Neural crest cell (in vitro differentiated cells): ENCODE measurements at regions not wholly inside any gene's neighbourhood (a gene's known extent, or its start where the extent isn't known, plus 50 kb on each side); places are given as distances from the start of the nearest gene placed in this dataset.

ENCODE experiments used
- DNase-seq: peaks from one replicate; pipeline ENCODE4 v3.0.0; 2021; ENCODE audit warnings: low read depth, mixed read lengths, low spot score
- H3K27ac Mint-ChIP-seq: one replicate; pipeline ENCODE4 v1.8.0; 2021; ENCODE audit warnings: mild to moderate bottlenecking, mixed read lengths; ENCODE audit not compliant: unreplicated experiment
- H3K27me3 Mint-ChIP-seq: 2 replicates; pipeline ENCODE4 v1.8.0; 2021; ENCODE audit warnings: low read depth, mild to moderate bottlenecking, mixed read lengths
- H3K36me3 Mint-ChIP-seq: 2 replicates; pipeline ENCODE4 v1.8.0; 2021; ENCODE audit warnings: low read depth, mild to moderate bottlenecking, mixed read lengths
- H3K4me1 Mint-ChIP-seq: 2 replicates; pipeline ENCODE4 v1.8.0; 2021; ENCODE audit warnings: mixed read lengths
- H3K4me3 Mint-ChIP-seq: one replicate; pipeline ENCODE4 v1.8.0; 2021; ENCODE audit warnings: mild to moderate bottlenecking, mixed read lengths
- H3K9me3 Mint-ChIP-seq: 2 replicates; pipeline ENCODE4 v1.8.0; 2021; ENCODE audit warnings: mixed read lengths
- CTCF ChIP-seq: fragments of 200-600 bp; sonication (generic); conservative IDR thresholded peaks from 2 replicates; pipeline ENCODE4 v1.5.0; 2021; ENCODE audit warnings: antibody characterized with exemption, mild to moderate bottlenecking

GRCh38 chr12:69091442-69092017, 147.8 kb upstream of the CPSF6 start:
- H3K36me3 Mint-ChIP-seq, result no peaks in the 10 kb centered on the region
- peaks cover 13% of the 10 kb centered on the region for H3K27me3 Mint-ChIP-seq
- peaks cover 5% of the 10 kb centered on the region for H3K4me1 Mint-ChIP-seq
- H3K27ac Mint-ChIP-seq, result no peak overlapping the region
- no peaks in the 10 kb centered on the region for H3K9me3 Mint-ChIP-seq
- DNase-seq, result no peak
- H3K4me3 Mint-ChIP-seq, result no peak overlapping the region
- no peak for TF ChIP-seq CTCF

GRCh38 chr12:69092137-69092536, 147.2 kb upstream of the CPSF6 start:
- no peaks in the 10 kb centered on the region for H3K9me3 Mint-ChIP-seq
- H3K4me1 Mint-ChIP-seq, result peaks cover 5% of the 10 kb centered on the region
- H3K36me3 Mint-ChIP-seq, result no peaks in the 10 kb centered on the region
- DNase-seq, result no peak
- H3K27me3 Mint-ChIP-seq, result peaks cover 13% of the 10 kb centered on the region
- no peak overlapping the region for H3K27ac Mint-ChIP-seq
- no peak overlapping the region for H3K4me3 Mint-ChIP-seq
- no peak for TF ChIP-seq CTCF

DNA sequence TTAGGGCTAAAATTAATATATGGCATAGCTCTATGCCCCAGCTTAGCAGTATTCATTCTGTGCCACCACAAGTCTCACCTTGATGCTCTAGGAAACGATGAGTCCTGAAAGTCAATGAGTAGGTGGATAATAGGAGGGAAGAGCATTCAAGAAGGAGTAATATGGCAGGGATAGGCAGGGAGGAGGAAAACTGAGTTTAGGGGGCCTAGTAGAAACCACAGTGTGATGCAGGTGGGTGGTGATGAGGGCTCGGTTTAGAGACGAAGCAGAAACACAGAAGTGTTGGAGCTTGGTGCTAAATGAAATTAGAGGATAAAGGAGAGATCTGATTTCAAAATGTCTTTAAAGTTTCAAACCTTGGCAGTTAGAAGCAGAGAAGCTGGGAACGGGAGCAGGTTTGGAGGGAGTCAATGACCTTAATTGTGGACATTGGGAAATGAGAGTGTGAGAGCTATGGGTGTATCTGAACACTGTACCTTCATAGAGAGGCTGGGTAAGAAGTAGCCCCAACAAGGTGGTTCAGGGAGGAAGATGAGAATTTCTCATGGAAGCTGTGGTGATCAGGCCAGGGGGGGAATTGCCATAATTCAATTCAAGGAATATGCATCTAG, 144.7 kb upstream of the CPSF6 start:
- no peak overlapping the region for H3K4me3 Mint-ChIP-seq
- peaks cover 13% of the 10 kb centered on the region for H3K27me3 Mint-ChIP-seq
- no peaks in the 10 kb centered on the region for H3K36me3 Mint-ChIP-seq
- no peak for TF ChIP-seq CTCF
- no peak overlapping the region for H3K27ac Mint-ChIP-seq
- no peak for DNase-seq
- peaks cover 9% of the 10 kb centered on the region for H3K4me1 Mint-ChIP-seq
- no peaks in the 10 kb centered on the region for H3K9me3 Mint-ChIP-seq

DNA sequence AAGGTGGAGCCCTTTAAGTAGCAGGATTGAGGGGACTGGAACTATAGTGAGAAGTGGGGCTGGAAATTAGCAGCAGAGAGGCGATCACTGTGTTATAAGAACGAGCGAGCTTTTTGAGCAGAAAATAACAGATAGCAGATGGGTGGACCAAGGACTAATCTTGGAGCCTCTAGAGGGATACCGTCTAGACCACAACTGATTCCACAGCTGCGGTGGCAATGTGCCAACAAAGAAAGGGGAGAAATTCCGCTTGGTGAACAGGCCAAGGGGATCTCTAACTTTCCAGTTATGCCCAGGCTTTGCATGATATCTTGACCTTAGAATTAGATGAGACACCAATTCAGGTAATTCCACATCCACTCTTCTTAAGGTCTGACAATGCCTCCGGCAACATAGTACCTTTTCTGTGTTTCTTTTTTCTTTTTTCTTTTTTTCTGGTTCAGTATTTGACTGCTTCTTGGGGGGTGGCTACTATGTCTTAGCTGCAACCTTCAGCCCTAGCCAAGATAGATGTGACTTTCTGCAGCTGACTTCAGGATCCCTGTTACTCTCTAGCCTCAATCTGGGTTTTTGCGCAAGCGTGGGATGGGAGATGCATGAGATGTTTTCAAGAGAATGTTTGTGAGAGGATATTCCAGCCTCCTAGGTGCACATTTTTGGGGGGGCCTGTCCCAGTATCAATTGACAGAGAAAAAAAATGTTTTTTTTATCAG, 143.4 kb upstream of the CPSF6 start:
- no peak for TF ChIP-seq CTCF
- H3K36me3 Mint-ChIP-seq, result no peaks in the 10 kb centered on the region
- H3K9me3 Mint-ChIP-seq, result no peaks in the 10 kb centered on the region
- no peak overlapping the region for H3K4me3 Mint-ChIP-seq
- peaks cover 6% of the 10 kb centered on the region for H3K27me3 Mint-ChIP-seq
- no peak for DNase-seq
- peaks cover 4% of the 10 kb centered on the region for H3K4me1 Mint-ChIP-seq
- H3K27ac Mint-ChIP-seq, result no peak overlapping the region

GRCh38 chr12:69096669-69097335, 142.6 kb upstream of the CPSF6 start:
- DNase-seq, result no peak
- no peak overlapping the region for H3K27ac Mint-ChIP-seq
- H3K4me1 Mint-ChIP-seq, result peaks cover 4% of the 10 kb centered on the region
- peaks cover 6% of the 10 kb centered on the region for H3K27me3 Mint-ChIP-seq
- TF ChIP-seq CTCF, result no peak
- H3K9me3 Mint-ChIP-seq, result no peaks in the 10 kb centered on the region
- H3K4me3 Mint-ChIP-seq, result no peak overlapping the region
- no peaks in the 10 kb centered on the region for H3K36me3 Mint-ChIP-seq
